ENCODE measurements at regions not wholly inside any gene's neighbourhood (a gene's known extent, or its start where the extent isn't known, plus 50 kb on each side); places are given as distances from the start of the nearest gene placed in this dataset.

DNA sequence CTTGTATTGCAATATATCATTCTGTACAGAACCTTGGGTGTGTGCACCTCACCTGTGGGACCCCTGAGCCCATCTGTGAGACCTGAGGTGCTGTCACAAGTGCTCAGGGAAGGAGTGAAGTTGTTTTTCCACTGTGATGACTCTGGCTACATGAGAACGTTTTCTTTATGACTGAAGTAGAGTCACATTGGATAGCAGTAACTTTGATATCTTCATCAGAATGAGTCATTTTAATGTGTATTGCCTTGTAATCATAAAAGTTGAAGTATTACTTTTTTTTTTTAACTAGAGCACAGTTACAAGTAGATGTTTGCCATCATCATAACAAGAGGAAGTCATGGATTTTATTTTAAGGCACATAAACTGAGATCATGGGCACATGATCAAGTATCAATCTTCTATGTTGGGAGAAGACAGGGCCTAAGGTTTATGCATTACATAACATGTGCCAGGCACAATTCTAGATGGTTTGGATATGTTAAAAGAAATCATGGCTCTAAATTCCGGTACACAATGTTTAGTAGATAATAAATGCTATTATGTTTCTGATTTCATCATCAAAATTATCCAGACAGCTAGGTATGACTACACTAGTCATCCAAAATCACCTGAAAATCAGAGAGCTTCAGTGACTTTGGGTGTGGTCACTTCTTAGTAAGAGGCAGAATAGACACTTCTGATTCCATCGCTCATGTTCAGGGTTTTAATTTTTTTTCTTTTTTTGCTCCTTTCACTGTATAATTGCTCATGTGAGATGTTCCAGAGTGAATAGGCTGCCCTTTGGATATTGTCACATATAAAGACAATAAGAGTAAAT lies 82.7 kb upstream of the KLF6 start:
- no peak for TF ChIP-seq FOXP1 (CRISPR knock-in tag; IDR thresholded peaks at IDR 0.05; ENCODE audit: borderline replicate concordance)
- no peak for TF ChIP-seq KAT7 (CRISPR knock-in tag; IDR thresholded peaks at IDR 0.05; ENCODE audit: borderline replicate concordance)
- TF ChIP-seq, protein P1, sequence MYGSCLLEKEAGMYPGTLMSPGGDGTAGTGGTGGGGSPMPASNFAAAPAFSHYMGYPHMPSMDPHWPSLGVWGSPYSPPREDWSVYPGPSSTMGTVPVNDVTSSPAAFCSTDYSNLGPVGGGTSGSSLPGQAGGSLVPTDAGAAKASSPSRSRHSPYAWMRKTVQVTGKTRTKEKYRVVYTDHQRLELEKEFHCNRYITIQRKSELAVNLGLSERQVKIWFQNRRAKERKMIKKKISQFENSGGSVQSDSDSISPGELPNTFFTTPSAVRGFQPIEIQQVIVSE (CRISPR knock-in tag; IDR thresholded peaks at IDR 0.05; ENCODE audit: borderline replicate concordance), result no peak
- TF ChIP-seq, protein P2, sequence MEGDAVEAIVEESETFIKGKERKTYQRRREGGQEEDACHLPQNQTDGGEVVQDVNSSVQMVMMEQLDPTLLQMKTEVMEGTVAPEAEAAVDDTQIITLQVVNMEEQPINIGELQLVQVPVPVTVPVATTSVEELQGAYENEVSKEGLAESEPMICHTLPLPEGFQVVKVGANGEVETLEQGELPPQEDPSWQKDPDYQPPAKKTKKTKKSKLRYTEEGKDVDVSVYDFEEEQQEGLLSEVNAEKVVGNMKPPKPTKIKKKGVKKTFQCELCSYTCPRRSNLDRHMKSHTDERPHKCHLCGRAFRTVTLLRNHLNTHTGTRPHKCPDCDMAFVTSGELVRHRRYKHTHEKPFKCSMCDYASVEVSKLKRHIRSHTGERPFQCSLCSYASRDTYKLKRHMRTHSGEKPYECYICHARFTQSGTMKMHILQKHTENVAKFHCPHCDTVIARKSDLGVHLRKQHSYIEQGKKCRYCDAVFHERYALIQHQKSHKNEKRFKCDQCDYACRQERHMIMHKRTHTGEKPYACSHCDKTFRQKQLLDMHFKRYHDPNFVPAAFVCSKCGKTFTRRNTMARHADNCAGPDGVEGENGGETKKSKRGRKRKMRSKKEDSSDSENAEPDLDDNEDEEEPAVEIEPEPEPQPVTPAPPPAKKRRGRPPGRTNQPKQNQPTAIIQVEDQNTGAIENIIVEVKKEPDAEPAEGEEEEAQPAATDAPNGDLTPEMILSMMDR (IDR thresholded peaks at IDR 0.05), result no peak
- no peak for TF ChIP-seq ZNF232 (CRISPR knock-in tag; IDR thresholded peaks at IDR 0.05)
- no peak for TF ChIP-seq CBFB (CRISPR knock-in tag; IDR thresholded peaks at IDR 0.05; ENCODE audit: low read depth)
- TF ChIP-seq JUN (CRISPR knock-in tag; IDR thresholded peaks at IDR 0.05), result no peak
- no peak for TF ChIP-seq ELF4 (CRISPR knock-in tag; IDR thresholded peaks at IDR 0.05; ENCODE audit: low read depth)
